Inflammatory macrophage treated with lipopolysaccharide for 4 hours (primary cell): ENCODE measurements at regions not wholly inside any gene's neighbourhood (a gene's known extent, or its start where the extent isn't known, plus 50 kb on each side); places are given as distances from the start of the nearest gene placed in this dataset.
"Not testable (repeated sequence)": the region's sequence is repeated elsewhere in the genome, so short reads cannot be mapped to it uniquely, and the experiment has no call there.

Experiments
- DNase-seq: peaks from one replicate; pipeline ENCODE4 v3.0.0-alpha.2; 2020

DNA sequence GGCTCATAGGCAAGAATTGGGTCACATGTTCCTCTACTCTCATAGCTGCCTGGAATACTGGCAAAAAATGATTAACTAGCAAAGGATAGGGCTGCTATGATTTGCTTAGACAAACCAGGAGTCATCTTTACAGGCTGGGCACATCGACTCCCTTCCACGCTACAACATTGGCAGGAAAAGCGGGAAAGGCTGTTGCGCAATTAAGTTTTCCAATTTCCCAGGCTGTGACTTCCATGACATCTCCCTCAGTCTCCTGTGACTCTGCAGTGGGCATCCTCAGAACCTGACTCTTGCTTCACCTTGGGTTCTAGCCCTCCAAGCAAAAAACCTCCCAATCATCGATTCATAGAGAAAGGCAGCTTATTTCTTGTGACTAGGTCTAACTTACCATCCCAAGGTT, 184.5 kb upstream of the E2F7 start:
- no peak for DNase-seq

DNA sequence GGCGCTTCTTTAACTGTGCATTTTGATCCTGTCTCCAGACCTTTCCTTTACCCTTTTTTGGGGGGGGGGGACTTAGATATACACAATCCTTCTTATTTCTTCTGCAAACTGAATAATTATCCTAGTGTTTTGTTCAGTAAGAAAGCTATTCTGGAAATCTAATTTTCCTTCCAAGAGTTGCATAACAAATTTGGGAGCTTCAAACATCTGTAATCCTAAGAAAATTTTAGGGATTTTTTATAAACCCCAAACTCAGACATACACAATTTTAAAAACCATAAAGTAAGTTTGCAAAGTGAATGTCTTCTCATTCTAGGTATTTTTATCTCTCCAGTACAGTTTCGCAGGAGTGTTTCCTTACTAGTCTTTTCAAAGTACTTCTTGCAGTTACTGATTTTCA, 182.7 kb upstream of the E2F7 start:
- no peak for DNase-seq

DNA sequence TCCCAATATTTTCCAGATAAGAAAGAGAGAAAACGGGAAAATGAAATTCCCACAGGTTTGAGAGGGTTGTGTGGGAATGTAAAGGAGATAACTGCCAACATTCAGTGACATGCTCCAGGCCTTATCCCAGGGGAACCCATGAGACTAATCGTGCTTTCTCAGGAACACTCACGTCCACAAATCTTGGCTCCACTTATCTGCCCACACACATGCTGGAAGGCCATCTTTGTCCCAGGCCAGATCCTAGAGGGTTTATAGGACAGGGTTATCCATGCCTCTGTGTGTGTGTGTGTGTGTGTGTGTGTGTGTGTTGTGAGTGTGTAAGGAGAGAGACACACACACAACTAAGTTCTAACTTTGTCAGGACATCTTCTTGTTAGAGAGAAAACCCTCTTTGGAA, 182.2 kb upstream of the E2F7 start:
- DNase-seq, result no peak

DNA sequence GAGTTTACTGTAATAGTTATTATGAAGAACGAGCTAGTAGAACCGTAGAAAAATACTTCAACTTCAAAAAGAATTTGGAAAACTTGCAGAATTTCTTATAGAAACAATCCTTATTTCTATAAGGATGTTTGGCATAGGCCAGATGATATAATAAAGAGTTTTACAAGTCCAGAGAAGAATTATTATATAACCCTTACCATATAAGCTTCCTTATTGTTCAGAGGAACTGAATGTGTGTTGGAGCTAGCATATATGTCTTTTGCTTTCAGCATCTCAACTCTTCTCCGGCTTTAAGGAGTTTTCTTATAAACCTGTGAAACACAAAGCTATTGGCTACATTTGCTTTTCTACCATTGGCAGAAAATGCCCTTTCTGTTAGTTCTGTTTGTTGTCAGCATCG, 178.0 kb upstream of the E2F7 start:
- no peak for DNase-seq

DNA sequence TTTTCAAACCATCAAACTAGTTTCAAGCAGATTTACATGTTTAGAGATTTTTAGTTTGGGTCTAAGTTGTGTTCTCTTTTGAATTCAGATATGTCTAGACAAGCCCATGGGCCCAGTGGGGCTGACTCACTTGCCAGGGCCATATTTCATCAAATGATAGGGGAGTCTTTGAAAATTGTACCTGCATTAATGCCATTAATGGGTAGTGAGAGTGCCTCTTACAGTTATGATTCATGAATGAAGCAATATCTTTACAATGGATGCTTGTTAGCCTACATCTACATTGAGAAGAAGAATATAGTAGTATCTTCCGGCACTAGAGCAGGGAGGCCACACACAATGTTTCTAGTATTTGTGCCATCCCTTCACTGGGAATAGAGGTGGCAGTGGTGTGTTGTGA, 174.2 kb upstream of the E2F7 start:
- no peak for DNase-seq

DNA sequence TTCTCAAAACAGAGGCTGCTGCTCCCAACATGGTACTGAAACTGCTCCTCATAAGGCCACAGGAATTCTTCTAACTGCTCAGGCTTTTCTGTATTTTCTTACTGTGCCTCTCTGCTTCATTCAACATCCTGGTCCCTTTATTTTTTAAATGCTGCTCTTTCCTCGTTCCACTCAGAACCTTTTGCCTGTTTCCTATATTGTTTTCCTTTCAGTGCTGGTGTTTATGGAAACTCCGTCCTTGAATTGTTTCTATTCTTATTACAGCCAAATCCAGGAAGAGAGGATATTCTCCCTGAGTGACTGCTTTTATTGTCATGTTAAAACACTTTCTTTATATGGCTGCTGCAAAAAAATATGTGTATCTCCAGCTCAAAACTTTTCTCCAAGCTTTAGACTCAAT, 173.0 kb upstream of the E2F7 start:
- no peak for DNase-seq

DNA sequence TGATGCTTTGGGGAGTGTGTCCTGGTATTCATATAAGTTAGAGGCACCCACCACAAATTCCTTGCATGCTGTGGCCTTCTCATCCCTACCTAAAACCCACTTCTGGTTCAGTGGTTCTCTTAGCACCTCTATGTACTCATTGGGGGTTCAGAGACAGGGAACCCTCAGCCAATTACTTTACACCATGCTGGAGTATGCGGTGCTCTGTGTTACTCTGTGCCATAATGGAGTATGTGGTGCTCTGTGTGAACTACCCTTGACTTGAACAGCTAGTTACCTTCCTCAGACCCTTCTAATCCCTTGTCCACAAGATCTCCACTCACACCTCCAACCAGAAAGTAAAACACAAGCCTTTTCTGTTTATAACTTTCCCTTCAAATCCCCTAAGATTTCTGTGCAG, 172.5 kb upstream of the E2F7 start:
- no peak for DNase-seq

DNA sequence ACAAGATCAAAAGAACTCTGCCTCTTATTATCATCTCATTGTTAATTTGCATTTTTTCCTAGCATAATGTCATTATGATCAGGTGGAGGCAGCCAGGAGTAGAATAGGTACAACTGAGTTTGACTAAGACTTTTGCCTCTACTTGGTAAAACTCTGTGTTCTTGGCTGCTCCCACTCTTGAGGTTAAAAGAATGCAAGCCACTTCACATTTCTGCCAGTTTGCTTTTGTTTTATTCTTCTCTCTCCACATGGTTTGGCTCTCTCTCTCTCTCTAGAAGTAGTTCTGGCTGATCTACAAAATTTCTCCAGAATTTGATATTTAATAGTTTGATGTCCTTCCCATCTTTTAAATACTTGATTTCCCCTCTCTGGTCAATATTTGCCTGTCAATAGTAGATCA, 170.7 kb upstream of the E2F7 start:
- DNase-seq, result no peak

DNA sequence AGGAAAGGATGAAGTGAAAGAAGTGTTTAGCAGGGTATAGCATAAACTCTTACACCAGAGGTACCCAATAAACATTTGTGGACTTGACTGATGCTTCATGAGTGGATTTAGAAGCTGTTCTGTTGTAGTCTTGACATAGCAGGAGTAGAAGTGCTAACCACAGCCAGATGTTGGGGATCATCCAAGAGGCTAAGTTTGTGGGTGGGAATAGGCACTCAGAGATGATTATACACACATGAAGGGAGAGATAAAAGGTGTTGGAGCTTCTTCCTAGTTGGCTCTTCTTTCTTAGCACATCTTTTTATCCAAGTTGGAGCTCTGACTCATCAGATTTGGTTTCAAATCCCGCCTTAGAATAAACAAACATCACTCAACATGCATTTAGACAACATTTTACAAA, 166.7 kb upstream of the E2F7 start:
- DNase-seq, result no peak

DNA sequence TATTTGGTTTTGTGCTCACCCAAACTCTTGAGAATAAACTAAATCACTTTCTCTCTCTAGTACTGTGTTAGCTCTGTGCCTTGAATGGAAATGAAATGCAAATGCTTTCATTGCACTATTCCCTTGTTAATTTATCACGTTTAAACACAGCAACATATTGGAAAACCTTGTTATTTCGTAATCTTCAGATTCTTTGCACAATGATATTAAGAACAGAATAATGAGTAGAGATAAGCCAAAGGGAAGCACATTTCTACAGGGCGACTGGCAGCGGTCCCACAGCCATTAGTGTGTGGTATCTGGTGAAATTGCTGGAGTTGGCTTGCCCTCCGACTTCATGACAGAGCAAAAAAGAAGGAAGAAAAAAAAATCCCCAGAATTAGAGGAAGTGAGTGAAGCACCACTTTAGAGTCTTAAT, 166.1 kb upstream of the E2F7 start:
- peak; percentile 18 for DNase-seq

DNA sequence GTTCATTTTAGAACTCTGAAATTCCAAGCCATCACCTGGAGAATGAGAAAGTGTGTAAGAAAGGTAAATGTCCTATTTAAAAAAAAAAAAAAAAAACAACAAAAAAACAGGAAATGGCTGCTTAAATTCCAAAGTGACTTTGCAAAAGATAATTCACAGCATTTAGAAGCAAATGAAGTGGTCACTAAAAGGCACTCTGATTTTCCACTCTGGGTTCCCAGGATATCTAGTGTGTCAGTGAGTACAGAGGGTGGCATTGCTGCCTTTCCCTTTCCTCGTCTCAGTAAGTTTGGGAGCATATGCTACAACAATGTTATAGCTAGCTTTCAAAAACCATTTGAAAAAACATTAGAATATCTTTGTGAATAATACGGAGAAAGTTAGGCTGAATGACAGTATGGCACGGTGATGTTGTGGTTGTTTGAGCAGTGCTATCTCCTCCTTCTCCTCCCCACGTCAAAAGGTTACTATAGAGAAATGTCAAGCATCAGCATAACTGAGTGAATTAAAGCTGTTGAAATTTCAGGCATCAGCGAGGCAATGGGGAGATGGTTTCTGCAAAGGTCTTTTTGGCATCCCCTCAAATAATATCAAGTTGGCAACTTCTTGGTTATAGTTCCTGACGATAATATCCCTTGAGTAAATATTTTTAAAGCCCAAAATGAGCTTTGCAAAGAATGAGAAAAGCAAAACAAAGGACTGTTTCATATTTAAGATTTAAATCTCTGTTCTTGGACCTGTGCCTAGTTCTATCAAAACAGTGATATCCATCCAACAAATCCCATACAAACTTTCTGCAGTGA, 164.5 kb upstream of the E2F7 start:
- DNase-seq, result no peak

DNA sequence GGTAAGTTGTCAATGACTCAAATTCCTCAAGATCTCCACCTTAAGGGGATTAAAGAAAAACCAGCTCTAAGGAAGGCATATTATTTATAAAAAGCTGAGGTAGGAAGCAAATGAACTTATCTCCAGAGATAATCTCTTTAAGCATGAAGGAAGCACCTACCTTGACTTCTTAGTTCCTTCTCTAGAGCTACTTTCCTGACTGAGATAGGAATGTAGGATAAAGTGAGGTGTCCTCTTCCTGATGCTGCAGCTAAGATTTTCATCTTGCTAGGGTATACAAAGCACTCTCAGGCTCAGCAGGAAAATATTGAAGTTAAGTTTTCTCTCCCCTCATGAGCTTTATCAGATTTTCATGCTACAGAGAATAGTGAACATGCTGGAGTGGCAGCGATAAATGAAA, 163.0 kb upstream of the E2F7 start:
- DNase-seq, result no peak

DNA sequence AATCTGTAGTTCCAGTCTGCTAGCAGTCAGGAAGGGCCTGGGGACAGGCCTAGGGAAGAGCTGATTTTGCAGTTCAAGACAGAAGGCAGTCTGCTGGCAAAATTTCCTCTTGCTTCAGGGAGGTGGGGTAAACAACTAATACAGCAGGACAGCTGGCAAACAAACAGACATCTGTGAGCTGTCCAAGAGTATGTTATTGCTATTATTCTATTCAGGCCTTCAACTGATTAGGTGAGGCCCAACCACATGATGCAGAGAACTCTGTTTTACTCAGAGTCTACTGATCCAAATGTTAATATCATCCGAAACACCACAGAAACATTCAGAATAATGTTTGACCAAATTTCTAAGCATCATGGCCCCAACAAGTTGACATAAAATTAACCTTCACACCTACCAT, 161.0 kb upstream of the E2F7 start:
- DNase-seq, result no peak

DNA sequence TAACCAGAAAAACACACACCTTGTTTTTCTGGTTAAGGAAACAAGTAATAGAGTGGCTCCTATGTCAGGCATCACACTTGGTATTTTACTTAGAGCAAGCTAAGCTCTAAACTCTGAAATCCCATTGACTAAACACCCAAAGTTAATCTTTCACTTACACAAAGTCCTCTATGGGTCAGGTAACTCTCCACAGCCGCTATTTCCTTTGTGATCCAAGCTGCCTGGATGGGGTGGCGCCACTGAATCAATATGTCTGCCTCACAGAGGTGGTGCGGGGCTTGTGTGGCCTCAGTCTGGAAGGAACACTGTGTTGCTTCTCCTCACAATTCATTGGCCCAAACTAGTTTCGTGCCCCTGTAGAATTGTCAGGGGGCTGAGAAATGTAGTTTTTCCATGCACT, 160.0 kb upstream of the E2F7 start:
- no peak for DNase-seq

DNA sequence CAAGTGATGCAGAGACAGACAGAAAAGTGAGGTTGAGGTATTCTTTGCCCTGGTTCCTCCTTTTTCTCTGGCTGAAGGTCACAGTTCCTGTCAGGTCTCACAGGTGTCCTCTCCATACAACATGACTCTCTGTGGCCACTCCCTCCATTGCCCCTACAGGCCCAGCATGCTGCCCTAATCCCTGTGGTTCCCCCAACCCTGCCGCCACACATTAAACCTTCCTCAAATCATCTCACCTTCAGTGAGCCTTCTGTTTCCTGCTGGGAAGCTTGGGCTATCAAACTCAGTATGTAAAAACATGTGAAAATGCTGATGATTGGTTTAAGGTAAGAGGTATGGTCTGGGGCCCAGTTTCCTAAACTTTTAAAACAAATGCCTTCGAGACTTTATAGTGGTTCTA, 159.0 kb upstream of the E2F7 start:
- DNase-seq, result no peak

DNA sequence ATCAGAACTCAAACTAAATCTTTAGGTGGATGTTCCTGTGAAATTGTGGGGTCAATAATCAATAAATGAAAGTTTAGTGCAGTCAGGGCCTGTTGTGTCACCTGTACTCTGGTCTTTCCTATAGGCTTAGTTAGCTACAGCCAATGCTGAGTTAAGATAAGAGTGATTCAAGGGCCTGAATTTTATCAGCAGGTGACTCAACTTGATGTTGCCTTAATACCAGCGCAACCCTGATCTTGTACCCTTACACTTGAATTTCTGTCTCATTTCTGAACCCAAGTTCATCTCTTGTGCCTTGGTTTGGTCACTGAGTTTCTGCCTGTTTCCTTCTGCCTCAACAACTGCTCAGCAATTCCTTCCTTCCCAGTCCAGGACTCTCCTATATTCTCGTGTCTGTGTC, 157.0 kb upstream of the E2F7 start:
- no peak for DNase-seq

DNA sequence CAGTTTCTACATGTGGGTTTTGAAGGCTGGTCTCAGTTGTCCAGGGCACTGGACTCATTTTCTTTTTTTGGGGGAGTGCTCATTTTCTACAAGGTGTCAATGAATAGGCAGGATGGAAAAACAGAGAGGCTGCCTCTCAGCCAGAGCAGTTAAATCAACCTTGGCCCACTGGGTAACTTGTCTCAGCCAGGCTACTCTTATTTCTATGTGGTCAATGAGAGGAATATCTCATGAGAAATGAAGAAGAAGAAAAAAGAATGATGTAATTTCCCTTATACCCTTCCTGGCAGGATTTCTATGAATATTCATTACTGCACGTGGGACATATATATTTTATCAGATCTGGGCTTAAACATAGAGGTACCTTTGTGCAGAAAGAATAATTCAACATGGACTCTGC, 155.2 kb upstream of the E2F7 start:
- DNase-seq, result no peak

DNA sequence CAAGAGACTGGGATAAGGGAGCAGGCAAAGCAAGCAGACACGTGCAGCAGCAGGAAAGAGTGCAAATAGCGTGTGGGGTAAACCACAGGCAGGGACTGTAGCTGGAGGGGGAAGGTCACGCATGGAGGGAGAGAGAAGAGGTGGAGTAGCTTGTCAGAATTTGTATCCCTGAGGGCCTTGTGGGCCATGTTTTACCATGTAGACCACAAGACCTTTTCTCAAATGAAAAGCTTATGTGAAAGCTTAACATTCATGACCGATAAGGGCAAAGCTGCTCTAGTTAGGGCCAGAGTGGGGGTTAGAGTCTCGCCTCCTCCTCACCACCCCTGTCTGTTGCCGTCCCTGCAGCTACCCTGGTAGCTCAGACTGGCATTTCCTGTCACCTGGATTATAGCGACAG, 152.9 kb upstream of the E2F7 start:
- DNase-seq, result no peak

DNA sequence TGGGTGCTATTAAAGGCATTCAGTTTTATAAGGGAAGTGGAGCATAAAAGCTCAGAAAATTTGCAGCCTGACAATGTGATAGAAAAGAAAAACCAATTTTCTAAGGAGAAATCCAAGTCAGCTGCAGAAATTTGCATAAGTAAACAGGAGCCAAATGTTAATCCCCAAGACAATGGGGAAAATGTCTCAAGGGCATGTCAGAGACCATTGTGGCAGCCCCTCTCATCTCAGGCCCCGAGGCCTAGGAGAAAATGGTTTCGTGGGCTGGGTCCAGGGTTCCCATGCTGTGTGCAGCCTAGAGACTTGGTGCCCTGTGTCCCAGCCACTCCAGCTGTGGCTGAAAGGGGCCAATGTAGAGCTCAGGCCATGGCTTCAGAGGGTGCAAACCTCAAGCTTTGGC, 150.8 kb upstream of the E2F7 start:
- DNase-seq, result not testable (repeated sequence)

DNA sequence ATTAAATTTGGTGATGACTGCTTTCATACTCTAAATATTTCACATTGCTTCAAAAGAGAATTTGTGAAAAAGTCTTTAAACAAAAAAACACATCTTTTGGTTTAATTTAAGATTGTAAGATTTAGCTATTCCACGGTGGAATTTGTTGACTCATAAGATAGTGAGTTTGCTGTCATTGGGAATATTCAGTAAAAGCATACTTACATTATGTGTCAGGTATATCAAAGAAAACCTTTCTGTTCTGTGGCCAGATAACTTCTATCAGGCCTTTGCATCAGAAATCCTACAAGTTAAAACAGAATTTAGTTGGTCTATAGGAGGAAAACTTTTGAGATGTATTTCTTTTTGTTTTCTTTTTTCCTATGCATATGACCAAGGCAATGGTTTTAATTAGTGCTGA, 148.8 kb upstream of the E2F7 start:
- no peak for DNase-seq

DNA sequence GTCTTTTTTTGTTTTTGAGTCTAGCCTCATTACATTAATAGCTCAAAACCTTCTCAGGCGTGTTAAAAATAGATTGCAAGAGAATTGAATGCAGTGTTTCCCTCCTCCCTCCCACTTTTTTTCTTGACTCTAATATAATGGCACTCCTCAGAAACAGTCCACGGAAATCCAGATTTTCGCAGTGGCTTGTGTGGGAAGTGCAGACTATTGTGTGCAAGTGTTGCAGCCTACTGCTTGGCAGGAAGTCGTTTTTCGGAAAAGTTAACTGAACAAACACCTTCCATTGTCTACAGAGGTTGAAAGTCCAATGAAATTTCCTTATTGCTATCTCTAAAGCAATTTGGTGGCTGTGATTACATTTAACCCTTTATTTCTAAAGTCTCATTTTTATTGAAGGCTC, 147.9 kb upstream of the E2F7 start:
- no peak for DNase-seq

DNA sequence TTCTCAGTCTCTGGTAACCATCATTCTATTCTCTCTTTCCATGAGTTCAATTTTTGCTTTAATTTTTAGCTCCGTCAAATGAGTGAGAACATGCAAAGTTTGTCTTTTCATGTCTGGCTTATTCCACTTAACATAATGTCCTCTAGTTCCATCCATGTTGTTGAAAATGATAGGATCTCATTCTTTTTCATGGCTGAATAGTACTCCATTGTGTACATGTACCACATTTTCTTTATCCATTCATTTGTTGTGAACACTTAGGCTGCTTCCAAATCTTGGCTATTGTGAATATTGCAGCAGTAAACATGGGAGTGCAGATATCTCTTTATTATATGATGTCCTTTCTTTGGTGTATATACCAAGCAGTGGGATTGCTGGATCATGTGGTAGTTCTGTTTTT, 145.4 kb upstream of the E2F7 start:
- no peak for DNase-seq

DNA sequence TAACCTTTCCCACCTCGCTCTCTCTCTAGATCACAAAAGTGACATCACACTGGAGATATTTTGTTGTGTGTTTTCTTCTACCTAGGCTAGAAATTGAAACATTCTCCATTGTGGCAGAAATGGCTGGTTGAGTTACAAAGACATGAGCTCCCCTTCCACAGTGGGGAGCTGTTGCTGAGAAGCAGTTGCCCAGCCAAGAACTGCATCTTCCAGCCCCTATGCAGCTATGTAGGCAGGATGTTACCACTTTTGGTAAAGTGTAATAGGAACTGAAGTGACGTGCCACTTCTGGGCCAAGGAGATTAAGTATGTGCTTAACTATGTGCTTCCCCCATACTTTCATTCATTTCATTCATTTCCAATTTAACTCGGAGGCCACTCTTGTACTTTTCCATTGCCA, 138.7 kb upstream of the E2F7 start:
- no peak for DNase-seq

DNA sequence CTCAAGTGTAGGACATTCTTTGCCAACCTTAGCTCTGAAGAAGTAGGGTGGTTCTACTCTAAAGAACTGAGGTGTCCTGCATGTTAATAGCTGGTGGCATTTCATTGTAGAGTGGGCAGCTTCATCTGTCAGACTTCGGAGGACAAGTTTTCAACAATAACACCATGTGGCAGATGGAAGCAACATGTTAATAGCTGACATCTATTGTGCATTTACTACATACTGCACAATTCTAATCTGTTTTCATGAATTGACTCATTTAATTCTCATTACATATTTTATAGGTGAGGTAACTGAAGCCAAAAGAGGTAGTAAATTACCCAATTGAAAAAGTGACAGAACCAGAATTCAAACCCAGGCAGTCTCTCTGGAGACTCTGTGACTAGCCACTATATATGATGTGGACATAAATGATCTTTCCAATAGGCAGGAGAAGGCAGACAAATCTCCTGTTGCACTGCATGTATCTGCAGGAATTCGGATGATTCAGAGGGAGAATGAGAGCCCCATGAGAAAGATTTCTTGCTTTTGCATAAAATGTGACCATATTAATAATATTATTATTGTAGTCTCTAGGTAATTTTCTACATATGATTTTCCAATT, 137.2 kb upstream of the E2F7 start:
- no peak for DNase-seq

DNA sequence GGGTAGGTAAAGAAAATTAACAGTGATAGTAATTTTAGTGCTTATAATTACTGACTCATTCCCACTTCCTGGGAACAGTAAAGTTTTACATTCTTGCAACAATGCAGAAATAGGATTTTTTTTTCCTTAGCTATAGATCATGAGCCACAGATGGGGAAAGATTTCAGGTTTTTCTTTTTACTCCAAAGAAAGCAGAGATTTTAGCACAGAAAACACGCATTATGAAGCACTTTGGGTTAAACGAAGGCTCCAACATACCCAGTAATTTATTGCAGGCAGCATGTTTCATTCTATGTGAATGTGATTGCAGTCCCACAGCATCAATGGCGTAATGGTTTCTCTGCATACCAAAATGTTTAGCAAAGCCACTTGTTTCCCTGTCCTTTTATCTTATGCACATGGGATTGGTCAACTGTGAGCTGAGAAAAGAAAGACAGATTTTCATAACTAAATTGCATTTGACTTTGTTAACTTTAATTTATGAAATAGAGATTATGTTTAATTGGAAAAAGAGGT, 124.6 kb upstream of the E2F7 start:
- no peak for DNase-seq
